Chondrocyte (in vitro differentiated cells): ENCODE measurements at regions not wholly inside any gene's neighbourhood (a gene's known extent, or its start where the extent isn't known, plus 50 kb on each side); places are given as distances from the start of the nearest gene placed in this dataset.

Source experiments
- DNase-seq: peaks from one replicate; pipeline ENCODE4 v3.0.0; 2021; ENCODE audit warnings: mixed read lengths, low spot score
- H3K27ac Mint-ChIP-seq: one replicate; pipeline ENCODE4 v1.8.0; 2021; ENCODE audit warnings: mild to moderate bottlenecking, moderate library complexity, mixed read lengths; ENCODE audit not compliant: unreplicated experiment
- H3K27me3 Mint-ChIP-seq: 2 replicates; pipeline ENCODE4 v1.8.0; 2021; ENCODE audit warnings: low read depth, mixed read lengths
- H3K36me3 Mint-ChIP-seq: 2 replicates; pipeline ENCODE4 v1.8.0; 2021; ENCODE audit warnings: low read depth, mixed read lengths
- H3K4me1 Mint-ChIP-seq: 2 replicates; pipeline ENCODE4 v1.8.0; 2021; ENCODE audit warnings: low read depth, mild to moderate bottlenecking, mixed read lengths
- H3K4me3 Mint-ChIP-seq: one replicate; pipeline ENCODE4 v1.8.0; 2021; ENCODE audit warnings: mild to moderate bottlenecking, moderate library complexity, mixed read lengths; ENCODE audit not compliant: unreplicated experiment
- H3K9me3 Mint-ChIP-seq: 2 replicates; pipeline ENCODE4 v1.8.0; 2021; ENCODE audit warnings: low read depth, mixed read lengths
- TF ChIP-seq, protein P1 (sequence below): fragments of 200-600 bp; sonication (generic); IDR thresholded peaks from 2 replicates; pipeline ENCODE4 v1.5.0; 2021; ENCODE audit warnings: antibody characterized with exemption, mild to moderate bottlenecking, moderate library complexity

DNA sequence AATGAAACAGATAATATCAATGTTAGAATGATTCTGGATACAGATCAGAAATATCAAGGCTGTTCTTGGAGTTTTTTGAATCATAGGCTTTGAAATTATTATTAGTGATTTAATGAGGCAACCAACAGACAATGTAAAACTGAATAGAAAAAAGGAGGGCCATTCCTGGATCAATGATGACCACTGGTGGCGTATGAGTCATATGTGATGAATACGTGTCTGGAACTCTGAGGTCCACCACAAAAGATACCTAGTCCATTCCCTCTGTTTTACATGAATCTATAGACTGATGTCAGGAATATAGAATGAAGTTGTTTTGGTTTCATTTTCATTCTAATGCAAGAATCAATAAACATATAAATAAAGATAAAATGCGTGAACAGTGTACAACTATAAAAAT, 78.3 kb upstream of the RTL1 start:
- H3K9me3 Mint-ChIP-seq: no peaks in the 10 kb centered on the region
- DNase-seq: no peak
- TF ChIP-seq, protein P1, sequence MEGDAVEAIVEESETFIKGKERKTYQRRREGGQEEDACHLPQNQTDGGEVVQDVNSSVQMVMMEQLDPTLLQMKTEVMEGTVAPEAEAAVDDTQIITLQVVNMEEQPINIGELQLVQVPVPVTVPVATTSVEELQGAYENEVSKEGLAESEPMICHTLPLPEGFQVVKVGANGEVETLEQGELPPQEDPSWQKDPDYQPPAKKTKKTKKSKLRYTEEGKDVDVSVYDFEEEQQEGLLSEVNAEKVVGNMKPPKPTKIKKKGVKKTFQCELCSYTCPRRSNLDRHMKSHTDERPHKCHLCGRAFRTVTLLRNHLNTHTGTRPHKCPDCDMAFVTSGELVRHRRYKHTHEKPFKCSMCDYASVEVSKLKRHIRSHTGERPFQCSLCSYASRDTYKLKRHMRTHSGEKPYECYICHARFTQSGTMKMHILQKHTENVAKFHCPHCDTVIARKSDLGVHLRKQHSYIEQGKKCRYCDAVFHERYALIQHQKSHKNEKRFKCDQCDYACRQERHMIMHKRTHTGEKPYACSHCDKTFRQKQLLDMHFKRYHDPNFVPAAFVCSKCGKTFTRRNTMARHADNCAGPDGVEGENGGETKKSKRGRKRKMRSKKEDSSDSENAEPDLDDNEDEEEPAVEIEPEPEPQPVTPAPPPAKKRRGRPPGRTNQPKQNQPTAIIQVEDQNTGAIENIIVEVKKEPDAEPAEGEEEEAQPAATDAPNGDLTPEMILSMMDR: no peak
- no peaks in the 10 kb centered on the region for H3K27me3 Mint-ChIP-seq
- no peaks in the 10 kb centered on the region for H3K36me3 Mint-ChIP-seq
- H3K4me1 Mint-ChIP-seq: peaks cover 6% of the 10 kb centered on the region
- H3K4me3 Mint-ChIP-seq: no peak overlapping the region
- no peak overlapping the region for H3K27ac Mint-ChIP-seq

DNA sequence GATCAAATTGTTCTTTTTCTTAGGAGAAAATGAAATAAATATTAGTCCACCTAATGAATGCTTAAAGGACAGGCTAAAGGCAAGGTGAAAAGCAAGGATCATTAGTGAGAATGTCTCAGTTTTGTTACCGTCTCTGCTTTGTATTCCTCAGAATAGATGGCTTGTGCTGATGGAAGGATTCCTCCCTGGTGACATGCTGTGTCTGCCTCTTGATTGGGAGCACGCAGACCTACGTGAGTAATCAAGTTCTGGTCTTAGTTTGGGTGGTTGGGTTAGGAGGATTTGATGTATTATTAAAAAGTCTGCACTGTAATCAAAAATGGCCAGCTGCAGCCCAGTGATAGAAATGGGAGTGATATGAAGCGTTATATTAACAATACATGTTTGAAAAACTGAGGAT, 78.8 kb upstream of the RTL1 start:
- no peak overlapping the region for H3K4me3 Mint-ChIP-seq
- DNase-seq: no peak
- peaks cover 6% of the 10 kb centered on the region for H3K4me1 Mint-ChIP-seq
- no peaks in the 10 kb centered on the region for H3K9me3 Mint-ChIP-seq
- no peaks in the 10 kb centered on the region for H3K36me3 Mint-ChIP-seq
- TF ChIP-seq, protein P1: no peak
- H3K27me3 Mint-ChIP-seq: no peaks in the 10 kb centered on the region
- H3K27ac Mint-ChIP-seq: no peak overlapping the region

DNA sequence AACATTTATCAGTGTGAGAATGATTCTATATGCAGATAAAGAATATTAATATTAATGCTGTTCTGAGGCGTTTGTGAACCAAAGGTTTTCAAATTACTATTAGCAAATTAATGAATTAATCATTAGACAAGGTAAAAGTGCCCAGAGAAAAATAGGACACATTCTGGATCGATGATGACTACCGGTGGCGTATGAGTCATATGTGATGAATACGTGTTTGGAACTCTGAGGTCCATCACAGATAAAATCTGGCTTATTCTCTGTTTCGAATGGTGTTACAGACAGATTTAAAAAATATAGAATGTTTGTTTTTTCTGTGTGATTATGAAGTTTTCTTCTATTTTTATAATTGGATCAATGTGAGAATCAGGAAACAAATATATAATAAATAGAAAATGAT, 79.2 kb upstream of the RTL1 start:
- no peak for DNase-seq
- no peaks in the 10 kb centered on the region for H3K27me3 Mint-ChIP-seq
- H3K27ac Mint-ChIP-seq: no peak overlapping the region
- no peaks in the 10 kb centered on the region for H3K9me3 Mint-ChIP-seq
- H3K4me1 Mint-ChIP-seq: peaks cover 6% of the 10 kb centered on the region
- H3K36me3 Mint-ChIP-seq: no peaks in the 10 kb centered on the region
- TF ChIP-seq, protein P1: no peak
- H3K4me3 Mint-ChIP-seq: no peak overlapping the region

DNA sequence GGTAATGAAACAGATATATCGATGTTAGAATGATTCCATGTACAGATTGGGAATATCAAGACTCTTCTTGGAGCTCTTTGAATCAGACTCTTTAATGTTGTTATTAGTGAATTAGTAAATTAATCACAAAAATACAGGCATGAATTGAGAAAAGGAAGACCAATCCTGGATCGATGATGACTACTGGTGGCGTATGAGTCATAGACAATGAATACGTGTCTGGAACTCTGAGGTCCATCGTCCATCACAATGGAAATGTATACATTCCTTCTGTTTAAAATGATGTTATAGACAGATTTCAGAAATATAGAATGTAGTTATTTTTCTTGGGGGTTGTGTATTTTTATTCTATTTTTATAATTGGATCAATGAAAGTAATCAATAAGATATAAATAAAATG, 80.2 kb upstream of the RTL1 start:
- no peaks in the 10 kb centered on the region for H3K36me3 Mint-ChIP-seq
- TF ChIP-seq, protein P1: no peak
- peaks cover 16% of the 10 kb centered on the region for H3K4me1 Mint-ChIP-seq
- no peak overlapping the region for H3K4me3 Mint-ChIP-seq
- DNase-seq: no peak
- H3K9me3 Mint-ChIP-seq: no peaks in the 10 kb centered on the region
- H3K27me3 Mint-ChIP-seq: no peaks in the 10 kb centered on the region
- no peak overlapping the region for H3K27ac Mint-ChIP-seq

DNA sequence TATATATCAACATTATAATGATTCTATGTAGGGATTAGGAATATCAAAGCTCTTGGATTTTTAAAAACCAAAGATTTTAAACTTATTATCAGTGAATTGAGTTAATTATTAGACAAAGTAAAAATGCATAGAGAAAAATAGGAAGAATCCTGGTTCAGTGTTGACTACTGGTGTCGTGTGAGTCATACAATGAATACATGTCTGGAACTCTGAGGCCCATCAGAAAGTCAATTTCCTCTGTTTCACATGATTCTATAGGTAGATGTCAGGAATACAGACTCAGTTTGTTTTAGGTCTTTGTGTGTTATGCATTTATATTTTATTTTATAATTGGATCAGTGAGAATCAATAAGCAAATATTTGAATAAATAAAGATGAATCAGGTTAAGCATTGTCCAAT, 84.5 kb upstream of the RTL1 start:
- Mint-ChIP-seq H3K27ac (peak overlapping the region; percentile 41), H3K36me3 (no peaks in the 10 kb centered on the region), H3K27me3 (no peaks in the 10 kb centered on the region), H3K9me3 (no peaks in the 10 kb centered on the region), H3K4me3 (no peak overlapping the region), H3K4me1 (peaks cover 24% of the 10 kb centered on the region)
- TF ChIP-seq, protein P1: no peak
- DNase-seq: no peak
